SH-SY5Y (cell line): ENCODE measurements at regions not wholly inside any gene's neighbourhood (a gene's known extent, or its start where the extent isn't known, plus 50 kb on each side); places are given as distances from the start of the nearest gene placed in this dataset.

Source experiments
- GATA2 ChIP-seq: IDR thresholded peaks from 2 replicates; pipeline ENCODE4 v1.6.1; 2011; ENCODE audit warnings: mild to moderate bottlenecking, low read depth, low read length
- GATA3 ChIP-seq: IDR thresholded peaks from 2 replicates; pipeline ENCODE4 v1.6.1; 2011; ENCODE audit warnings: low read depth, mild to moderate bottlenecking, low read length, moderate library complexity

DNA sequence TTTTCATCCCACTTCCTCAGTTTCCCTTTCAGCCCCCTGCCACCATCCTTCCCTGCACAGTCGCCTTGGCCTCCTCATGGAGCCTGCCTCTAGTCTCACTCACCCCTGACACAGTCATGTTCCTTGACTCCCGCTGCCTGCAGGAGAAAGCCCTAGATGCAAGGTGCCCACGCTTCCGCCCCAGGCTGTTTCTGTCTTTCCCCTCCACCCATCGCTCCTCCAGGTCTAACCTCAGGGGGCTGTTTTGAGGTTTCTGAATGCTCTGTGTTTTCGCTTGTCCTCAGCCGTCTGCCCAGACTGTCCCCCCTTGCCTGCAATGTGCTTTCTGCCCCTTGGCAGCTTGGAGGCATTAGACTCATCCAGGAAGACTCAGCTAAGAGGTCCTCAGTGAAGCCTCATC is 89.9 kb downstream of the EMX2 start:
- TF ChIP-seq GATA3 (no peak), GATA2 (no peak)
